ENCODE measurements at regions not wholly inside any gene's neighbourhood (a gene's known extent, or its start where the extent isn't known, plus 50 kb on each side); places are given as distances from the start of the nearest gene placed in this dataset.

DNA sequence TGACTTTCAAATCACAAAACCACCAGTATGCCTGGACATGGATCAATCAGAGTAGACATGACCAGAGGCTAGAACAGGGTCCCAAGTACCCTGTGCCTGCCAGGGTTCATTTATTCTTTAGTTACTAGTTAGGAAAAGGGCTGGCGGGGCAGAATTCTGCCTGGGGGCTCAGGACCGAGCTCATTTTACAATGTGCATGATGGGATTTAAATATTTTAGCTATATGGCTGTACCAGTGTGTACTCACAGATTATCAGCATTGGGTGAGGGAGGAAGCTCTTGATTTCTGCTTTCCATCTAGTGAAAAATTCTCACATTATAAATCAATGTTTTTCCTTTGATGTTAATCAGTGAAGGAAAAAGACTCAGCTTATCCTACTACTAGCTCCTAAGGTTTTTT is 1511.1 kb downstream of the EFNA5 start:
- H3K4me3 ChIP-seq: no peak overlapping the region
- DNase-seq (ENCODE audit: low spot score): no peak
- H3K27ac ChIP-seq: no peak overlapping the region
- TF ChIP-seq, protein P1, sequence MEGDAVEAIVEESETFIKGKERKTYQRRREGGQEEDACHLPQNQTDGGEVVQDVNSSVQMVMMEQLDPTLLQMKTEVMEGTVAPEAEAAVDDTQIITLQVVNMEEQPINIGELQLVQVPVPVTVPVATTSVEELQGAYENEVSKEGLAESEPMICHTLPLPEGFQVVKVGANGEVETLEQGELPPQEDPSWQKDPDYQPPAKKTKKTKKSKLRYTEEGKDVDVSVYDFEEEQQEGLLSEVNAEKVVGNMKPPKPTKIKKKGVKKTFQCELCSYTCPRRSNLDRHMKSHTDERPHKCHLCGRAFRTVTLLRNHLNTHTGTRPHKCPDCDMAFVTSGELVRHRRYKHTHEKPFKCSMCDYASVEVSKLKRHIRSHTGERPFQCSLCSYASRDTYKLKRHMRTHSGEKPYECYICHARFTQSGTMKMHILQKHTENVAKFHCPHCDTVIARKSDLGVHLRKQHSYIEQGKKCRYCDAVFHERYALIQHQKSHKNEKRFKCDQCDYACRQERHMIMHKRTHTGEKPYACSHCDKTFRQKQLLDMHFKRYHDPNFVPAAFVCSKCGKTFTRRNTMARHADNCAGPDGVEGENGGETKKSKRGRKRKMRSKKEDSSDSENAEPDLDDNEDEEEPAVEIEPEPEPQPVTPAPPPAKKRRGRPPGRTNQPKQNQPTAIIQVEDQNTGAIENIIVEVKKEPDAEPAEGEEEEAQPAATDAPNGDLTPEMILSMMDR (IDR thresholded peaks at IDR 0.05): no peak

DNA sequence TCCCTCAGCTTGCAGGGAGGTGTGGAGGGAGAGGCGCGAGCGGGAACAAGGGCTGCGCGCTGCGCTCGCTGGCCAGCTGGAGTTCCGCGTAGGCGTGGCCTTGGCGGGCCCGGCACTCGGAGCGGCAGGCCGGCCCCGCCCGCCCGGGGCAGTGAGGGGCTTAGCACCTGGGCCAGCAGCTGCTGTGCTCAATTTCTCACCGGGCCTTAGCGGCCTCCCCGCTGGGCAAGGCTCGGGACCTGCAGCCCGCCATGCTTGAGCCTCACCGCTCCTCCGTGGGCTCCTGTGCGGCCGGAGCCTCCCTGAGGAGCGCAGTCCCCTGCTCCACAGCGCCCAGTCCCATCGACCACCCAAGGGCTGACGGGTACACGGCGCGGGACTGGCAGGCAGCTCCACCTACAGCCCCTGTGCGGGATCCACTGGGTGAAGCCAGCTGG is 1516.4 kb downstream of the EFNA5 start:
- TF ChIP-seq, protein P1 (IDR thresholded peaks at IDR 0.05): no peak
- Histone ChIP-seq H3K27ac (no peak overlapping the region), H3K4me3 (no peak overlapping the region)
- DNase-seq (ENCODE audit: low spot score): no peak

DNA sequence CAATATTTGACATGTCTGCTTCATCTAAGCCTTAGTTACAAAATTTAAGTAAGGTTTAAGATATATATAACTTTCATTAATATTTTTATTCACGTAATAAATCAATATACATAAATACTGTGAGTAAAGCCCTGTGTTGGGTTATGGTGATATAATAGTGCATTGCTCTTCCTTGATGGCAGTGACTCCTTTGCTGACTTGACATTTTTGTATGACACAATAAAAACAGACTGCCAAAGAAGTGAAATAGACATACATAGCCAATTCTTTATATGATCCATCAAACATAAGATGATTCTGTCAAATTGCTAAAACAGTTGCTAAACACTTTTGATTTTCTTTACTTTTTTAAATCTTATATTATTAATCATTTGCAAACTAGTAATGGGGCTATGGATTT is 1518.2 kb downstream of the EFNA5 start:
- TF ChIP-seq, protein P1 (IDR thresholded peaks at IDR 0.05): no peak
- H3K27ac ChIP-seq: no peak overlapping the region
- no peak for DNase-seq (ENCODE audit: low spot score)
- no peak overlapping the region for H3K4me3 ChIP-seq

DNA sequence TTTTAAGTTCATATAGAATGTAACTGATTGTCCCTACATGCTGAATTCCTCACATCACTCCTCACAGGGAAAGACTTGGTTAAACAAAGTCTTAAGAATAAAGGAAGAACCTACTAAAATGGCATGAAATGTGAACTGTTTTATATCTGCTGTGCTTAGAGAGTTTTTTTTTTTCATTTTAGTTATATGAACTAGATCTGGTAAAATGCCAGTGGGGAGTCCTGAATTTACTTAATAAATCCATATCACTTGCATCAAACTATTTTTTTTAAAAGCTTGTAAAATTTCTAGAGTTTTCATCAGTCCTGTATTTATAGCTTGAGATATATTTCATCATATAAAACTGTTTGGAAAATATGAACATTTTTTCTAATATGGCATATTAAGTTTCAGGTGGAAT is 1528.6 kb downstream of the EFNA5 start:
- Histone ChIP-seq H3K4me3 (no peak overlapping the region), H3K27ac (no peak overlapping the region)
- TF ChIP-seq, protein P1 (IDR thresholded peaks at IDR 0.05): no peak
- DNase-seq (ENCODE audit: low spot score): no peak

DNA sequence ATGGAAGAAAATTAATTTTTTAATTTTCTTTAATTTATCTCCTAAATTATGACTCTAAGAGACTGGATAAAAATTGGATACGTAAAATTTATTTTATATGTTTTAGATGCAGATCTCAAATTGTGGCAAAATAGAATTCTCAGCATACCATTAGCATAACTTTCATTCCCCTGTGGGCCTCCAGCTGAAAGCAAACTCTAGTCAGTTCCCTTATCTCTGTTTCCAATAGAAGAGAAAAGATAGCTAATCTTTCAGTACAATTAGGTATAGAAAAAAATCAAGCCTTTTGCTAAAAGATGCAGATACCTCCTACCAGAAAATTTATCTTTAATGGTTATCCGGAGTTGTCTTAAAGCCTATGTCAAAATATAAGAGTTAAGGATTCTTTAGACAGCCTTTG is 1530.6 kb downstream of the EFNA5 start:
- DNase-seq (ENCODE audit: low spot score): no peak

DNA sequence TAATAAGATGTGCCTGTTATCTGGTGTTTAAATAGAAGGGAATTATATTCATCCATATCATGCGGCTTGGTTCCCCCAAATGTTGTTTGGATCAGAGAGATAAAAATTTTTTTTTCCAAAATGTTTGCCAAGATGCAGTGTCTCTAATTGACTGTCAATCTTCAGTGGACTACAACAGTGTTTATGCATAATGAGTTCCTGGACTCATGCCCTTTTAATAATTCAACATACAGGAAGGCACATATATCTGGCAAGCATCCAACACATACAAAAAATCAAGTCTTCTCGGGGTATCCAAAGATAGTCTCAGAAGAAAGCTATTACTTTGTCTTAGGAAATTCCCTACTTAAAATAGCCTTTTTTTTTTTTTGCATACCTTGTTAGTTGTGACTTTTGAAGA is 1534.7 kb downstream of the EFNA5 start:
- Histone ChIP-seq H3K27ac (no peak overlapping the region), H3K4me3 (no peak overlapping the region)
- TF ChIP-seq, protein P1 (IDR thresholded peaks at IDR 0.05): no peak

More for the DNA sequence above, 1530.6 kb downstream of the EFNA5 start:
- no peak overlapping the region for H3K4me3 ChIP-seq
- TF ChIP-seq, protein P1 (IDR thresholded peaks at IDR 0.05): no peak
- H3K27ac ChIP-seq: no peak overlapping the region

DNA sequence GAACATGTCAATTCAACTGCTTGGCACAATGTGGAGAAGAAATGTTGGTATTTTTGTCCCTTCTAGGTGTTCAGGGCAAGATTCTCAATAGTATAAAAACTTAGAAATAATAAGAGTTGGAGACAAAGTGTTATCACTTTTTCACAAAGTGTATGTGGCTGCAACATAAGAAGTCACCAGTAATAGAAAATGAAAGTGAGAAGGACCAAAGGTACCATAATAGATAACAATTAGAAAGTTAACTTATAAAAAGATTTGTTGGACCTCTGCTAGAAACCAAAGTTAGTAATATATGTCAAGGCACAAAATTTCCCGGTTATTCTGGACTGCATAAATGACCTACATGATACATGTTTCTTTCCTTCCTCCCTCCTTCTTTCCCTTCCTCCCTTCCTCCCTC is 1535.3 kb downstream of the EFNA5 start:
- TF ChIP-seq, protein P1 (IDR thresholded peaks at IDR 0.05): no peak
- Histone ChIP-seq H3K27ac (no peak overlapping the region), H3K4me3 (no peak overlapping the region)
- no peak for DNase-seq (ENCODE audit: low spot score)

More for the DNA sequence above, 1534.7 kb downstream of the EFNA5 start:
- no peak for DNase-seq (ENCODE audit: low spot score)
